Lower leg skin (tissue), 3 donors: ENCODE measurements at regions not wholly inside any gene's neighbourhood (a gene's known extent, or its start where the extent isn't known, plus 50 kb on each side); places are given as distances from the start of the nearest gene placed in this dataset.

ENCODE experiments used
- CTCF ChIP-seq, 3 donors: fragments of 450-650 bp; IDR thresholded peaks; one replicate each; pipeline ENCODE4 v1.5.1; 2016; ENCODE audit warnings: antibody characterized with exemption in 3 of 3, mild to moderate bottlenecking in 3 of 3, moderate library complexity in 2 of 3
- POLR2A ChIP-seq, 2 donors: fragments of 450-650 bp; IDR thresholded peaks; one replicate each; pipeline ENCODE4 v1.6.1; 2016 to 2017; ENCODE audit warnings: antibody characterized with exemption in 2 of 2, mild to moderate bottlenecking in 1 of 2, moderate library complexity in 1 of 2

- TF ChIP-seq CTCF (IDR thresholded peaks at IDR 0.05) (no peak), POLR2A (IDR thresholded peaks at IDR 0.05) (no peak)
Observed at GRCh38 chr15:66863390-66864085, 161.5 kb downstream of the SMAD6 start.
